GM12872 (cell line): ENCODE measurements at regions not wholly inside any gene's neighbourhood (a gene's known extent, or its start where the extent isn't known, plus 50 kb on each side); places are given as distances from the start of the nearest gene placed in this dataset.

ENCODE experiments used
- CTCF ChIP-seq: IDR thresholded peaks from 3 replicates; pipeline ENCODE4 v1.5.1; 2011; ENCODE audit warnings: low read depth, mild to moderate bottlenecking, low read length, moderate library complexity; ENCODE audit not compliant: insufficient read depth

GRCh38 chrX:6968231-6968630, 179.3 kb upstream of the STS start:
- no peak for TF ChIP-seq CTCF

- no peak for TF ChIP-seq CTCF
Observed at GRCh38 chrX:6965729-6966128, 181.8 kb upstream of the STS start.

- no peak for TF ChIP-seq CTCF
Observed at GRCh38 chrX:6962006-6962355, 185.5 kb upstream of the STS start.

GRCh38 chrX:6961286-6962005, 186.1 kb upstream of the STS start:
- TF ChIP-seq CTCF = no peak

- no peak for TF ChIP-seq CTCF
Observed at GRCh38 chrX:6959006-6959405, 188.5 kb upstream of the STS start.

- no peak for TF ChIP-seq CTCF
Observed at GRCh38 chrX:6954836-6955235, 192.7 kb upstream of the STS start.

GRCh38 chrX:6946168-6946567, 201.3 kb upstream of the STS start:
- no peak for TF ChIP-seq CTCF
